Body of pancreas (tissue), 4 donors: ENCODE measurements at regions not wholly inside any gene's neighbourhood (a gene's known extent, or its start where the extent isn't known, plus 50 kb on each side); places are given as distances from the start of the nearest gene placed in this dataset.

Source experiments
- POLR2A ChIP-seq, 3 donors: fragments of 450-650 bp; IDR thresholded peaks; one replicate each; pipeline ENCODE4 v1.6.1; 2016; ENCODE audit warnings: antibody characterized with exemption in 3 of 3, mild to moderate bottlenecking in 2 of 3
- TF ChIP-seq, protein P1 (sequence below), 7 experiments: fragments of 450-650 bp in 4 of 7; fragments of 200-600 bp in 3 of 7; sonication (generic) in 3 of 7; IDR thresholded peaks; one replicate each; pipeline ENCODE4 v1.5.1; 2016 to 2019; ENCODE audit warnings: antibody characterized with exemption in 7 of 7

- TF ChIP-seq, protein P1, sequence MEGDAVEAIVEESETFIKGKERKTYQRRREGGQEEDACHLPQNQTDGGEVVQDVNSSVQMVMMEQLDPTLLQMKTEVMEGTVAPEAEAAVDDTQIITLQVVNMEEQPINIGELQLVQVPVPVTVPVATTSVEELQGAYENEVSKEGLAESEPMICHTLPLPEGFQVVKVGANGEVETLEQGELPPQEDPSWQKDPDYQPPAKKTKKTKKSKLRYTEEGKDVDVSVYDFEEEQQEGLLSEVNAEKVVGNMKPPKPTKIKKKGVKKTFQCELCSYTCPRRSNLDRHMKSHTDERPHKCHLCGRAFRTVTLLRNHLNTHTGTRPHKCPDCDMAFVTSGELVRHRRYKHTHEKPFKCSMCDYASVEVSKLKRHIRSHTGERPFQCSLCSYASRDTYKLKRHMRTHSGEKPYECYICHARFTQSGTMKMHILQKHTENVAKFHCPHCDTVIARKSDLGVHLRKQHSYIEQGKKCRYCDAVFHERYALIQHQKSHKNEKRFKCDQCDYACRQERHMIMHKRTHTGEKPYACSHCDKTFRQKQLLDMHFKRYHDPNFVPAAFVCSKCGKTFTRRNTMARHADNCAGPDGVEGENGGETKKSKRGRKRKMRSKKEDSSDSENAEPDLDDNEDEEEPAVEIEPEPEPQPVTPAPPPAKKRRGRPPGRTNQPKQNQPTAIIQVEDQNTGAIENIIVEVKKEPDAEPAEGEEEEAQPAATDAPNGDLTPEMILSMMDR (IDR thresholded peaks at IDR 0.05), result no peak
- no peak for TF ChIP-seq POLR2A (IDR thresholded peaks at IDR 0.05)
Observed at GRCh38 chr1:87188640-87189039, 140.0 kb upstream of the LMO4 start.
